HG03095 (cell line): ENCODE measurements at regions not wholly inside any gene's neighbourhood (a gene's known extent, or its start where the extent isn't known, plus 50 kb on each side); places are given as distances from the start of the nearest gene placed in this dataset.

Experiments
- ATAC-seq: cut with Tn5 transposase; IDR thresholded peaks from one replicate; pipeline ENCODE4 v1.9.1; 2021; ENCODE audit warnings: moderate library complexity; ENCODE audit not compliant: unreplicated experiment

DNA sequence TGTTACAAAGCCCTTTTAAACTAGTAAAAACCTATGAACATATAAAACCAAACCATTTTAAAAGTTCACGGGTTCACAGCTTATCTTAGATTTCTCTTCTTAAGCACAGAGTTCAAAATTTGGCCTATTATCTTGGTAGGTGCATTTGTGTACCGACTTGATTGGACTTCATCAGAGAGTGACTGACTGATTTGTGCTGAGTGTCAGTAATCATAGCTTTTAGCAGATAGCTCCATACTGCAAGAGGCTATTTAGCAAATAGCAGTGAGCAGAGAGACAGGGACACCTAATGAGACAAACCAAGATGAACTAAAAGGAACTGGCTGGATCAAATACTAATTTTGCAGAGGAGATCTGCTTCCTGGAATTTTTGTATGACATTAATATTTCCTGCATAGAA is 274.5 kb downstream of the PRR16 start:
- no peak for ATAC-seq

DNA sequence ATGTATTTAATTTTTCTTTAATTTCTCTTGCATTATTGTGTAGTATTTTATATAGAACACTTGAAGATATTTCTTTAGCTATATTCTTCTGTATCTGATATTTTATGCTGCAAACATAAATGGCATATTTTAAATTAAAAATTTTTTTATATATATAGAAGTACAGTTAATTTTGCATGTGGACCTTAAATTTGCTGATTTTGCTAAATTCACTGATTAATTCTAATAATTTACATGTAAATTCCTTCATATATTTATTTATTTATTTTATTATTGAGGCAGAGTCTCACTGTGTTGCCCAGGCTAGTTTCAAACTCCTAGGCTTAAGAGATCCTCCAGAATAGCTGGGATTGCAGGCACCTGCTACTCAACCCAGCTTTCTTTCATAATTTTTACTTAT is 276.9 kb downstream of the PRR16 start:
- ATAC-seq: no peak

DNA sequence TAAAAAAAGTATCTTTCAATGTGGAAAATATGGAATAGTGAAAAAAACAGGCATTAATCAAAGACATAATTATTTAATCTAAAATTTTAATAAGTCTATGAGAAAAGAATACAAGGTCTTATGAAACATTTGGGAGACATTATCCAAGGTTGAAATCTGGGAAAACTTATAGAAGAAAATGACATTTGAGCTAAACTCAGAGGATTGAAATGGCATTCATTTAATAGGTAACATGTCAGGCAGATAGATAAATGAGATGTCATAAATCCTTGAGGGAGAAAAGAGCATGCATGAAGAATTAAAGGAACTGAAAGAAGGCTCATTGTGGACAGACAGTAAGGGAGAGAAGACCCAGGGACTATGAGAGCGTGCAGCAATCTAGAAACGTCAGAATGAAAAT is 284.4 kb downstream of the PRR16 start:
- no peak for ATAC-seq

DNA sequence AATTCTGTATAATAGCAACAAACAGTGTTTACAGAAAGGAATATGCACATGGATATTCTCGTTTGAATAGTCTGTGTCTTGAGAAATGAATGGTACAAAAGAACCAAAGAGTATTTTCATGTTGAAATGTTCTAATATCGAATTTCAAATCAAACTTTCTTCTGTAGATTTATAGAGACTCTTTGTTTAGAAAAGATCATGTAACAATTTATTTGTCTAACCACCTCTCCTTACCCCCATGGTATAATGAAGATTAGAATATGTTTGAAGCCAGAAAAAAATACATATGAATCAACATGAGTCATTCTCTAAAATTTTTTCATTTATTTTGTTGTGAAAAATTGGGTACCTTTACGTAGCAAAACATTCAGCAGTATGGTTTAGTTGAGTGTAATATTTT is 285.6 kb downstream of the PRR16 start:
- ATAC-seq: no peak

DNA sequence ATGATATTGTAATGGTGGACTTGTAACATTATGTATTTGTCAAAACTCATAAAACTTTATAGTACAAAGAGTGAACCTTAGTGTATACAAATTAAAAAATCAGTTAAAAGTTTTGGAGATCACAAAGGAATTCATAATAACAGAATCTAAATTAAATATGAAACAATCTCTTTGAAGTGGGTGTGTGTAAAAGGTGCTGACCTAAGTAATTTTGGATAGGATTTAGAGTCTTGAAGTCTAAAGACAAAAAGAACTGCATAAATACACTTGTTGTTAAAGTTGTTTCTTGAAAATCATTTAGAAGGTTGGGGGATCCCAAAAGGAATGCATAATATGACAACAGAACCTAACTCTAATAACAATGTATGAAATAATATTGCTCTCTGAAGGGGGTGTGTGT is 295.5 kb downstream of the PRR16 start:
- no peak for ATAC-seq

DNA sequence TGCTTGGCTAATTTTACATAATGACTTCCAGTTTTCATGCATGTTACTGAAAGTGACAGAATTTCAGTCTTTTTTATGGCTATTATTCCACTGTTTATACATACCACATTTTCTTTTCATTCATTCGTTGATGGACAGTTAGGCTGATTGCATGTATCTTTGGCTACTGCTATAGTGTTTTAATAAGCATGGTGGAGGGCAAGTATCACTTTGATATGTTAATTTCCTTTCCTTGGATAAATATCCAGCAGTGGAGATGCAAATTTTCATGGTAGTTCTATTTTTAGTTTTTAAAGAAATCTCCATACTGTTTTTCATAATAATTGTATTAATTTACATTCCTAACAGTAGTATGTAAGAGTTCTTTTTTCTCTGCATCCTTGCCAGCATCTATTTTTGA is 297.9 kb downstream of the PRR16 start:
- no peak for ATAC-seq

DNA sequence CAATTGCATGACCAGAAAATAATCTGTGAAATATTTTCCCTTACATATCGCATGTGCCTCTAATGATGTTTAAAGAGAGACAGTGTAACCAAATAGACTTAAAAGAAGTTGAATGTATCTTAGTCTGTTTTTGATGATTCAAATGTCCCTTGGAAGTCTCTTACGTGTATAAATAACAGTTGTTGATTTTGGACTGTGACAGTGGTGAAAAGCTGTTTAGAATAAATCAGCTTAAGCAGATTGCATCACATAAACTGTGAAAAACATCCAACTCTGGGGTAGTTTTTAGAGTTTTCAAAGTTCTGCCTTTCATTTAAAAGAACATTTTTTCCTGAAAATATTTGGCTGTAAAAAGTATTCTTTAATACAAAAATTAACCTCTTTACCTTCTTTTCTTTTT is 301.1 kb downstream of the PRR16 start:
- ATAC-seq: no peak

DNA sequence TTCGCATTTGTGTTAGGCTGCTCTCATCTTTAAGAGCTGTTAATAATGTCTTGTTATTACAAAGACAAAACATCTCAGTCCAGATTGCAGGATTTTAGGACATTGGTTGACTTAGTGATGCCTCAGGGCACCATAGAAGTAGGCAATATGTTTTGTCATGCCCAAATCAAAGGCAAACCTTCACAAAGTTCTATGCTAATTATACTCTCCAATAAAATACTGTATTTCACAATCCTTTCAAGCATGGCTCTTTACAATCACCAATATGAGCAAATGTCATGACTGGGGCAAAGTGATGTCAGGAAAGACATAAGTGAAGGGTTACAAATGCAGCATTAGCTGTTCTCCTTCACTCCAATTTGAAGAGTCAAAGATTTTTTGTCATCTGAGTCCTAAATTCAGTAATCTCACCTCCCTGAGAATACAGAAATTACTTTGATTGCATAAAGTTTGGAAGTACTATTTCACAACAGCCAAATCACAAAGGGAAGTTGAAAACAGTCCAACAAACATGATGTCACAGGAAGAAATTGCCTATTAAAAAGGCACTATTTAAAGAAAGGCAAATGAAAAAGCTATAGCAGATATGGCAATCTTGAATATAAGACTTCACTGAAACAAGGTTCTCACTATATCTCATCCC is 303.2 kb downstream of the PRR16 start:
- no peak for ATAC-seq

DNA sequence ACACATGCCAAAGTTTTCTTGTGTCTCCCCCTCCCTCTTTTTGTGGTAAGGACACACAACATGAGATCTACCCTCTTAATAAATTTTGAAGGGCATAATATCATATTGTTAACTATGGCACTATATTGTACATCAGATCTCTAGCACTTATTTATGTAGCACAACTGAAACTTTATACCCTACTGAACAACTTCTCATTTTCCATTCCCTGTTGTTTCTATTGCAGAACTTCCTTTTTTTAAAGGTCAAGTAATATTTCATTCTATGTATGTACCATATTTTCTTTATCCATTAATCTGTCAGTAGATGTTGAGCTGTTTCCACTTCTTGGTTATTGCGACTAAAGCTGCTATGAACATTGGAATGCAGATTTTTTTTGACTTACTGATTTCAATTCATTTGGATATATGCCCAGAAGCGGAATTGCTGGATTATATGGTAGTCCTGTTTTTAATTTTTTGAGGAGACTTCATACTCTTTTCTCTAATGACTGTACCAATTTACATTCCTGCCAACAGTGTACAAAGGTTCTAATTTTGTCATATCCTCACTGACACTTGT is 305.3 kb downstream of the PRR16 start:
- ATAC-seq: no peak

DNA sequence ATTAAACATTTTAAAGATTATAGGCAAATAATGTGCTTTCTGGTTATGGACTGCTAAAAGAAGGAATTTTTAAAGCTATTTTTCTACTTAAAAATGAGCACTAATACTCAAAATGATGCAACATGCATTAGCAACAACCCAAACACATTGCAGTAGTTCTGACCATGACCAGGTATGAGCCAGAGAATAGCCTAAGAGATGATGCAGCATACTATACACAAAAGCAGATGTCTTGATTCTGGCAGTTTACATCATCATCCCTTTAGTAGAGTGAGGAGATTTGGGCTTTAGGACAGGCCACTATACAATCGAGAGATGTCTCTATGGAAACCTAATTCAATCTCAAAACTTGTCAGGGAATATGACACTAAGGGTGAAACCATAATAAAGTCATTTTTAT is 307.1 kb downstream of the PRR16 start:
- no peak for ATAC-seq

DNA sequence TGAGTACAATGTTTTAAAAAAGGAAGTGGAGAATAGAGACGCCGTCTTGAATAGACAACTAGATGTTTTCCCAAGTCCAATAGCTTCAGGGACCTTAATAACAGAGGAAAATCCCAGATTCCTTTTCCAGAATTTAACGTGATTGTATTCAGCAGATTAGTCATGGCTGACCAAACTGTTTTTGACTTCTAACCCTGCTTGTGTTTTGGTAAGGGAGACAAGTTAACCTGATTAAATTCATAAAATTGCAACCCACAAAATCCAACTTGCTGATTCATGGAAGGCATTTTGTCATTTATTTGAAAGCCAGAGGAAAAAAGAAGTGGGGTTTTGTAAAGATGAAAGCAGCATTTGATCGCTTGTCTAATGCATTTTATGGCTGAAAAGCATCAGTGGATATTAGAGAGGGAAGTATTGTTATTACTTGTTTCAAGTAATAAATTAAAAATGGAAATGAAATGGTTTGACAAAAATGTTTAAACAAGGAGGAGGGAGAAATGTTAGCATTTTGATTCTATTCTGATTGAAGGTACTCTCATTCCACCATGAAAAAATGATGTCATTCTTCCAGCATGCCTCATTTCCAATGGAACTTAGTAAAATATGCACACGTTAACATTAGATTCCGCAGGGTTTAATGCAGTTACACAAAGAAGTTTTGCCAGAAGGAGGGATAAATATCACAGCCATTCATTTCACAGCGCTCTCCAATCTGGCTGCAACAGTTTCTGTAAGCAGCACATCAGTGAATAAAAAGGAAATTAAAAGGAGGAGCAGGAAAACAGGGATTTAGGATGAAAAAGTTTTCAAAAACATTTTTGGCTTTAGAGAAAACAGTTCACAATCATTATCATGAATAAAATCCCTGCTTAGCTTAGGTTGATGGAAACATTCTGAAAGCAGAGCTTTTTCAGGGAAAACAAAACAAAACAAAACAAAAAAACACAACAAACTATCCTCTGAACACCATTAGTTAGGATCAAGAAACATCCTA is 314.7 kb downstream of the PRR16 start:
- ATAC-seq: no peak

DNA sequence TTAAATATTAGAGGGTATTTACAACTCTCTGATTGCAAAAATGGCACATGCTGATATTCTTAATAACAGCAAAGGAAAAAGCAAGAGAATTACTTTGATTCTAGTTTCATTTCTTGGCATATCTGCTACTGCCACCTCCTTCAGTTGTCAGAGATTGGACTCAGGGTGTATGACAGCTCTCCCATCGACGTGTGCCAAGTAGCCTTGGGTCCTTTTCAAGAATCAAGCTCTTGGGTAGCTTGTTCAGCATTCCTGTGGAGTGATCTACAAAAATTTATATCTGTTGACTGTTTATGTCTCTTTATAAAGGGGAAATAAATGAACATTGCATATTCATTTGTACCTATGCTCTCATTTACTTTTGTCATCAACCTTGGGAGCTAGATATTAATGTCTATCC is 315.6 kb downstream of the PRR16 start:
- no peak for ATAC-seq

DNA sequence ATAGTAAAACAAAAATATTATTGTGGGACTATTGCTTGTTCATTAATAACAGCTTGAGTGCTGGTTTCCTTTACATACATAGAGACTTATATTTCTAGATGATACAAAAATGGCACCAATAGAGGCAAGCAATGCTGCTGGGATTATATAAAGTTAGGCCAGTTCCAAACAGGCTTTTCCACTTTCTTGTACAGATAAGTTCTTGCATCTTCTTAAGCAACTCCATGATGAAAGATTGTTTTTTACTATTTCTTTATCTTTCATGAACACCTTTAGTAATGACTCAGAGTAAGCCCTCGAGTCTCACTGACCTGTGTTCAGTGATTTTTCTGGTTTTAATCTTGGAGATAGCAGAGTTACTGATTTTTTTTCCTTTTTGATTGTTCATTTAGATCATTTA is 324.4 kb downstream of the PRR16 start:
- ATAC-seq: no peak

DNA sequence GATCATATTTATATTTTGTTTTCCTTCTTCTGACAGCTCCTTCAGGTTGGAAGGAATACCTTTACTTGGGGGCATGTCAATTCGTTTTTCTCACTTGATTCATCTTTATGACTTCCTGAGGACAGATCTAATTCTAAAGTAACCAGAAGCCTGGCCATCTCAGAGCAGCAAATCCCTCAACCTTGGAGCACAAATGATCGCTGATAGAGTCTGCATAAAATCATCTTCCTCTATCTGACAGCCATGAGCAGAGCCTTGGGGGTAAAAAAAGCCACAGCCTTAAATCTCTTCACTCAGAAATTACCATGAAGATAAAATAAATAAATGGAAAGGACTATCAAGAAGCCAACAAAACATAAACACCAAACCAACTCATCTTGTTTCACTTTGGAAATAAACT is 325.8 kb downstream of the PRR16 start:
- ATAC-seq: no peak

DNA sequence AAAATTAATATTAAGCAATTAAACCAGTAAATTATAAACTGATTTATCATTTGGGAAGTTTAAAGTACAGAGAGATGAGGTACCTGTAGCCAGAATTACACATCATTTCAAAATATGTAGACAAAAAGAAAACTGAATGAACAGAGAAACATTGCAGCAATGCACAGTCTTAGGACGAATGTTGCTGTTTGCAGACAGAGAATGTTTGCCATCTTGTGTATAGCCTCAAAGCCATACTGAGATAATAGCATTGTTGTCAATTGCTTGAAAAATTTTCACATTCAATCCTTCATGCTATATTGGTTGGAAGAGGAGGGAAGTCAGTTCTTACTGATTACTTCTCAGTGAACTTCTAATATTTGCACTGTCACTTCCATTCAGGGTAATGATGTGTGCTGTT is 326.2 kb downstream of the PRR16 start:
- ATAC-seq: no peak

DNA sequence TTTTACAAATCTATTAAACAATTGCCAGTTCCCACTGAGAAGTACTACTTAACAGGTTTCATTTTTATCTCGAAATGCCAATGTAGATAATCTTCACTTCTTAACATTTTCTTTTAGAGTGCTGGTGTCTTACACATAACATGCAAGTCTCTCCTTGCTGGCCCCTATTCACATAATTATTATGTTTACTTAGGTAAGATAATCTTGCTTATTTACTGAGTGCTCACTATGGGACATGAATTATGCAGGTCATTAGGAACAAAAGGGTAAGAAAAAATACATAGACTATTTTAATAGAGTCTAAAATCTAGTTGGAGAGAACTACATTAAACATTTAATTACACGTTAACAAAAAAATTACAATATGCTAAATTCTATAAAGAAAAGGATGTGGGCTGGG is 328.4 kb downstream of the PRR16 start:
- no peak for ATAC-seq

DNA sequence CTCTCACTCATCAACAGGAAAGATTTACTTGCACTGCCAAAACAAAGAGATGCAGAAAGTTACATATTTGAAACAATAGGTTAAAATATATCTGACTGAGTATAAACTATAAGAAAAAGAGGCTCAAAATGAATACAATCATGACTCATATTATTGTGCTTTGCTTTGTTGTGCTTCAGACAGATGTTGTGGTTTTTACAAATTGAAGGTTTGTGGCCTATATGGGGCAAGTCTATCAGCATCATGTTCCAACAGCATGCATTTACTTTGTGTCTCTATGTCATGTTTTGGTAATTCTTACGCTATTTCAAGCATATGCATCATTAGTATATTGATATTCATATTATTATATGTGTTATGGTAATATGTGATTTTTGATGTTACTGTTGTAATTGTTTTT is 330.0 kb downstream of the PRR16 start:
- ATAC-seq: no peak

DNA sequence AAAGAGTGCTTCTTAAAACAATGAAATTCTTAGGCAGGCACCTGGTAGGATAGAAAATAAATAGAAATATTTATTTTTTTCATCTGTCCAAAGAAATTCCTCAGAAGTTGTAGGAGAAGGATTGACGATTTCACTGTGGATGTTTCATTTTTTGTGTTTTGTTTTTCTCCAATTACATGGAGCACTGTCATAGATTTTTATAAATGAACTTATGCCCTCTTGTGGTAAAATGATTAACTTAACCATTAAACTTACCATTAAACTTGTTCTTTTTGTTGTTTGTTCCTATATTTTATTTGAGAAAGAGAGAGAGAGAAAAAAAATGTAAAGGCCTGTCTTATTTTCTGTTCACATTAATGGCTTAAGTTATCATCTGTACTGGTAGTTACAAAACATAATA is 339.2 kb downstream of the PRR16 start:
- ATAC-seq: no peak

DNA sequence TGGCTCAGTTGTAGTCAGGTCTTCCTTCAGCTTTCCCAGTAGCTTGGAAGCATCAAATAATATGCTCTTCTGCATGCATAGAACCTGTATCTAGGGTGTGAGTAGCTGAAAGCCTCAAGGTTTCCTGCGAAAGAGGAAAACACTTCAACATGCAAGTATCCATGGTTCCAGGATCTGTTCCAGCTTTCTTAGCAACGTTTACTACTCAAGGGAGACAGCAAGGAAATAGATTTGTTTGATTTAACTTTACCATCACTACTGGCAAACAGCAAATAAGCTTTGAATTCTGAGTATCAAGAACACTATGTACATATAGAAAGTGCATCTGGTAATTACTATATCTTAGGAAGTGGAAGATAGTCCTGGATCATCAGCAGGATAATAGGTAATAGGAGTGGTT is 341.0 kb downstream of the PRR16 start:
- ATAC-seq: no peak

DNA sequence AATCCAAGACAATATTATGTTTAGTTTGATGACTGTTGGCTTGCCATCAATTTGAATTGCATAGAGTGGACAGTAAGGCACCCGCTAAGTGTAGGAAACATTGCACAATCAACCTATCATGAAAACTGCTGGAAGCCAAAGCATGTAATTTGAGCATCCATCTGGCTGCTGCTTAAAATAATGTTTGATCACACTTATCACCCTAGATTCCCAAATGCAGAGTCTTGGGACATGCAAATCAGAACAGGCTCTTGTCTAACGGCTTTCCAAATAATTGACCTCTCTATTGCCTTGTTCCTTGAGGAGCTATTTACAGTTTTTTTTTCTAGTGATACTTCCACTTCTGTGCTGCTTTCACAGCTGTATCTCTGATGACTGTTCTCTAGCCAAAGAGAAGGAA is 342.1 kb downstream of the PRR16 start:
- no peak for ATAC-seq

DNA sequence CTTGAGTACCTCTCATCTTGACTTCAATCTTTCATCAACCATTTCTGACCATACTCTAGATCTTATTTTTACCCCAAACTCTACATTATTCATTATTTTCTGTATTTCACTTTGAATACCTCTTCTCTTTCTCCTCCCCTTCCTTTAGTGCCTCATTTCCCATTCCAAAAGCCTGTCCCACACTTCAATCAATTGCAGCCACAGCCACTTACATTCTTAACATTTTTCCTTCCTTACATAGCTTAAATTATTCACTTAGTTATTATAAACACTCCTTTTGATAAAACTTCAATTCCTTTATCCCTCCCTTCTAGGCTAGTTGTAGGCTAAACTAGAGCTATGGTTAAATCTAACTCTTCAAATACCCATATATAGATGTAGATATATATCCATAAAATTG is 344.0 kb downstream of the PRR16 start:
- no peak for ATAC-seq

DNA sequence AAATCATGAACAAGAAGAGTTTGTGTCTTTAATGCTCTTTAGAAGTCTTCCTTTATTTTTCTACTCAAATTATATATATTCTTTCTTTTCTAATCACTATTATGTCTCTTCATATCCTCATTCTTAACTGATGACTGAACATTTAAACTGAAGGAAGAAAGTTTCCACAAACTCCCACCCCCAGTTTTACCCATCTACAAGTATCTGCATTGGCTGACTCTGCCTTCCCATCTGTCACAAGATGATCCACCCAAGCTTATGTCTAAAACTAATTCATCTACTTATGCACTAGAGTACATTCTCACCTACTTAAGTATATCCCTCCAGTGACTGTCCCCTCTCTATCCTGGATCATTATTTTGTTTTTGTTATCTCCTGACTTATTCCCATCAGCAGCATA is 344.5 kb downstream of the PRR16 start:
- no peak for ATAC-seq
